Neuronal stem cell (in vitro differentiated cells): ENCODE measurements at regions not wholly inside any gene's neighbourhood (a gene's known extent, or its start where the extent isn't known, plus 50 kb on each side); places are given as distances from the start of the nearest gene placed in this dataset.
A peak's percentile ranks its signal among the peaks of the same experiment; 100 is the strongest.

ENCODE experiments used
- DNase-seq: peaks from one replicate; pipeline ENCODE4 v3.0.0-alpha.2; 2013; ENCODE audit warnings: low spot score
- H2AFZ ChIP-seq: one replicate; pipeline ENCODE4 v1.6.1; 2013; ENCODE audit warnings: mild to moderate bottlenecking, low read length, inconsistent platforms
- H2AK5ac ChIP-seq: 2 replicates; pipeline ENCODE4 v1.6.1; 2013; ENCODE audit warnings: low read depth, mild to moderate bottlenecking, inconsistent platforms, low read length, moderate library complexity, mixed read lengths
- H2BK120ac ChIP-seq: 2 replicates; pipeline ENCODE4 v1.6.1; 2013; ENCODE audit warnings: low read depth, mild to moderate bottlenecking, inconsistent platforms, low read length, moderate library complexity, mixed read lengths
- H2BK12ac ChIP-seq: one replicate; pipeline ENCODE4 v1.6.1; 2013; ENCODE audit warnings: low read length, inconsistent platforms
- H2BK15ac ChIP-seq: 2 replicates; pipeline ENCODE4 v1.6.1; 2013; ENCODE audit warnings: mild to moderate bottlenecking, low read length, inconsistent platforms, mixed read lengths
- H2BK5ac ChIP-seq: one replicate; pipeline ENCODE4 v1.6.1; 2013; ENCODE audit warnings: inconsistent platforms, mild to moderate bottlenecking, low read length, moderate library complexity
- H3K14ac ChIP-seq: one replicate; pipeline ENCODE4 v1.6.1; 2013; ENCODE audit warnings: low read length, inconsistent platforms
- H3K18ac ChIP-seq: 2 replicates; pipeline ENCODE4 v1.6.1; 2013; ENCODE audit warnings: low read length, inconsistent platforms
- H3K23ac ChIP-seq: 2 replicates; pipeline ENCODE4 v1.6.1; 2013; ENCODE audit warnings: low read depth, mild to moderate bottlenecking, mixed read lengths, low read length, inconsistent platforms; ENCODE audit not compliant: poor library complexity
- H3K27ac ChIP-seq: replicated peaks from 3 replicates; pipeline ENCODE4 v1.5.1; 2013; ENCODE audit warnings: low read length, inconsistent platforms
- H3K27me3 ChIP-seq, 3 experiments: 2 replicates each; pipeline ENCODE4 v1.6.1; 2013; ENCODE audit warnings: low read length in 3 of 3, mild to moderate bottlenecking in 2 of 3, inconsistent platforms in 1 of 3, low read depth in 1 of 3, mixed read lengths in 1 of 3, moderate library complexity in 1 of 3; ENCODE audit not compliant: control insufficient read depth in 3 of 3, insufficient read depth in 3 of 3
- H3K36me3 ChIP-seq, 2 donors: replicated peaks in 1 of 2; 2 replicates each; pipeline ENCODE4 v1.6.1; 2013; ENCODE audit warnings: low read length in 2 of 2; ENCODE audit not compliant: control insufficient read depth in 2 of 2, insufficient read depth in 2 of 2
- H3K4ac ChIP-seq: 2 replicates; pipeline ENCODE4 v1.6.1; 2013; ENCODE audit warnings: inconsistent platforms, mild to moderate bottlenecking, low read length, moderate library complexity
- H3K4me1 ChIP-seq, 2 donors: 1 replicate in 1 of 2; 2 replicates in 1 of 2; pipeline ENCODE4 v1.6.1; 2013; ENCODE audit warnings: low read length in 2 of 2, low read depth in 1 of 2; ENCODE audit not compliant: control insufficient read depth in 2 of 2, insufficient read depth in 1 of 2
- H3K4me2 ChIP-seq: one replicate; pipeline ENCODE4 v1.6.1; 2013; ENCODE audit warnings: mild to moderate bottlenecking, low read length, inconsistent platforms; ENCODE audit not compliant: insufficient read depth, poor library complexity, severe bottlenecking
- H3K4me3 ChIP-seq, 2 donors: 2 replicates each; pipeline ENCODE4 v1.5.1; 2013; ENCODE audit warnings: low read length in 2 of 2, mild to moderate bottlenecking in 2 of 2, inconsistent platforms in 1 of 2, moderate library complexity in 1 of 2
- H3K79me1 ChIP-seq: one replicate; pipeline ENCODE4 v1.6.1; 2013; ENCODE audit warnings: low read depth, mild to moderate bottlenecking, inconsistent platforms, low read length, moderate library complexity
- H3K9ac ChIP-seq: one replicate; pipeline ENCODE4 v1.6.1; 2013; ENCODE audit warnings: mild to moderate bottlenecking, low read depth, low read length, inconsistent platforms; ENCODE audit not compliant: poor library complexity
- H3K9me3 ChIP-seq, 2 donors: replicated peaks in 1 of 2; 2 replicates each; pipeline versions ENCODE3 to v1.6.1; 2013; ENCODE audit warnings: low read length in 2 of 2, mild to moderate bottlenecking in 2 of 2, inconsistent platforms in 1 of 2, low read depth in 1 of 2, mixed read lengths in 1 of 2, moderate library complexity in 1 of 2; ENCODE audit not compliant: control insufficient read depth in 2 of 2, insufficient read depth in 1 of 2
- H4K8ac ChIP-seq: one replicate; pipeline ENCODE4 v1.6.1; 2013; ENCODE audit warnings: low read depth, mild to moderate bottlenecking, inconsistent platforms, low read length, moderate library complexity
- H4K91ac ChIP-seq: one replicate; pipeline ENCODE4 v1.6.1; 2013; ENCODE audit warnings: low read length, low read depth, mild to moderate bottlenecking, inconsistent platforms; ENCODE audit not compliant: poor library complexity
- WGBS, 2 donors: extraction: QIAGEN DNeasy Blood & Tissue Kit; methylation state at CpG; one replicate each; pipeline ENCODE4 v1.1.7; 2013; ENCODE audit warnings: missing lambda C conversion rate in 2 of 2, mixed read lengths in 1 of 2; ENCODE audit not compliant: insufficient read length in 2 of 2, insufficient replicate concordance in 1 of 2; ENCODE audit errors: extremely low coverage in 2 of 2; 5-methylcytosine and 5-hydroxymethylcytosine counted together

GRCh38 chr7:15885678-15886077, 199.2 kb upstream of the MEOX2 start:
- WGBS, 2 donors = no CpG with 5 or more reads among the region's 2 CpGs
- Histone ChIP-seq H2BK120ac (no peak overlapping the region), H2BK5ac (no peak overlapping the region), H2BK15ac (no peak overlapping the region), H3K9me3 (peaks cover 0 to under 1% of the 10 kb centered on the region in 2 donors), H3K36me3 (no peaks in the 10 kb centered on the region), H2BK12ac (no peak overlapping the region), H3K27me3 (no peaks in the 10 kb centered on the region), H3K79me1 (no peaks in the 10 kb centered on the region), H3K9ac (no peak overlapping the region), H2AFZ (no peak overlapping the region), H4K8ac (no peak overlapping the region), H3K4me2 (no peak overlapping the region), H3K18ac (no peak overlapping the region), H4K91ac (no peak overlapping the region), H3K4me3 (no peak overlapping the region), H3K4me1 (no peaks in the 10 kb centered on the region), H2AK5ac (no peak overlapping the region), H3K23ac (no peak overlapping the region), H3K14ac (no peak overlapping the region), H3K4ac (no peak overlapping the region), H3K27ac (no peak overlapping the region)
- DNase-seq = no peak

- H3K9me3 ChIP-seq = no peaks in the 10 kb centered on the region
- no peak overlapping the region for H3K27ac ChIP-seq
- H3K36me3 ChIP-seq = no peaks in the 10 kb centered on the region
- no peaks in the 10 kb centered on the region for H3K79me1 ChIP-seq
- H3K9ac ChIP-seq = no peak overlapping the region
- no peak overlapping the region for H2BK15ac ChIP-seq
- H4K91ac ChIP-seq = no peak overlapping the region
- H3K4me2 ChIP-seq = no peak overlapping the region
- peak overlapping the region; percentile 23 for H2AFZ ChIP-seq
- no peak overlapping the region for H3K14ac ChIP-seq
- no peak for DNase-seq
- no peak overlapping the region for H2AK5ac ChIP-seq
- no peak overlapping the region for H3K18ac ChIP-seq
- H3K4ac ChIP-seq = no peak overlapping the region
- no peak overlapping the region for H3K23ac ChIP-seq
- no peaks in the 10 kb centered on the region for H3K27me3 ChIP-seq
- no peak overlapping the region for H2BK5ac ChIP-seq
- no peak overlapping the region for H4K8ac ChIP-seq
- no peak overlapping the region for H2BK120ac ChIP-seq
- no peak overlapping the region for H3K4me3 ChIP-seq
- H2BK12ac ChIP-seq = no peak overlapping the region
- H3K4me1 ChIP-seq = no peaks in the 10 kb centered on the region
Measured at GRCh38 chr7:15874774-15875173, 188.3 kb upstream of the MEOX2 start.

- no CpG with 5 or more reads among the region's 1 CpG for WGBS, 2 donors
Measured at GRCh38 chr7:15870347-15870746, 183.9 kb upstream of the MEOX2 start.

GRCh38 chr7:15867441-15867840, 181.0 kb upstream of the MEOX2 start:
- Histone ChIP-seq H3K18ac (no peak overlapping the region), H2AK5ac (no peak overlapping the region), H3K9ac (no peak overlapping the region), H3K36me3 (no peaks in the 10 kb centered on the region), H2BK12ac (no peak overlapping the region), H3K4me2 (no peak overlapping the region), H2BK15ac (no peak overlapping the region), H3K4ac (no peak overlapping the region), H4K91ac (no peak overlapping the region), H3K27me3 (no peaks in the 10 kb centered on the region), H3K23ac (no peak overlapping the region), H4K8ac (no peak overlapping the region), H3K4me1 (no peaks in the 10 kb centered on the region), H3K27ac (no peak overlapping the region), H2AFZ (no peak overlapping the region), H3K4me3 (no peak overlapping the region), H3K79me1 (no peaks in the 10 kb centered on the region), H3K14ac (no peak overlapping the region), H2BK5ac (no peak overlapping the region), H2BK120ac (no peak overlapping the region), H3K9me3 (no peaks in the 10 kb centered on the region)
- no CpG with 5 or more reads among the region's 1 CpG for WGBS, 2 donors
- DNase-seq = no peak

More at GRCh38 chr7:15870347-15870746, 183.9 kb upstream of the MEOX2 start:
- Histone ChIP-seq H3K36me3 (no peaks in the 10 kb centered on the region), H4K8ac (no peak overlapping the region), H2BK120ac (no peak overlapping the region), H2AFZ (no peak overlapping the region), H3K23ac (no peak overlapping the region), H3K27me3 (no peaks in the 10 kb centered on the region), H2AK5ac (no peak overlapping the region), H4K91ac (no peak overlapping the region), H3K4me3 (no peak overlapping the region), H3K9ac (no peak overlapping the region), H3K4me1 (no peaks in the 10 kb centered on the region), H3K4ac (no peak overlapping the region), H3K18ac (no peak overlapping the region), H3K14ac (no peak overlapping the region), H3K9me3 (no peaks in the 10 kb centered on the region), H2BK12ac (no peak overlapping the region), H2BK15ac (no peak overlapping the region), H3K79me1 (no peaks in the 10 kb centered on the region), H3K4me2 (no peak overlapping the region), H2BK5ac (no peak overlapping the region), H3K27ac (no peak overlapping the region)
- DNase-seq = no peak
